ENCODE measurements at regions not wholly inside any gene's neighbourhood (a gene's known extent, or its start where the extent isn't known, plus 50 kb on each side); places are given as distances from the start of the nearest gene placed in this dataset.
"Not testable (repeated sequence)": the region's sequence is repeated elsewhere in the genome, so short reads cannot be mapped to it uniquely, and the experiment has no call there.

GRCh38 chr2:7154656-7155055 lies 237.4 kb downstream of the RNF144A start:
- no peak for FAIRE-seq

- FAIRE-seq: no peak
Measured at GRCh38 chr2:7161501-7161900, 244.3 kb downstream of the RNF144A start.

- FAIRE-seq: no peak
Measured at GRCh38 chr2:7165736-7166135, 248.5 kb downstream of the RNF144A start.

GRCh38 chr2:7167801-7168411 lies 250.7 kb downstream of the RNF144A start:
- FAIRE-seq: no peak

- FAIRE-seq: peak; percentile 38
Measured at GRCh38 chr2:7169593-7169992, 252.4 kb downstream of the RNF144A start.

- FAIRE-seq: not testable (repeated sequence)
Measured at GRCh38 chr2:7178996-7179395, 261.8 kb downstream of the RNF144A start.

- no peak for FAIRE-seq
Measured at GRCh38 chr2:7180638-7181370, 263.6 kb downstream of the RNF144A start.

GRCh38 chr2:7182525-7182924 lies 265.3 kb downstream of the RNF144A start:
- no peak for FAIRE-seq

- no peak for FAIRE-seq
Measured at GRCh38 chr2:7189106-7189505, 271.9 kb downstream of the RNF144A start.

GRCh38 chr2:7190587-7191324 lies 273.5 kb downstream of the RNF144A start:
- no peak for FAIRE-seq

- no peak for FAIRE-seq
Measured at GRCh38 chr2:7191932-7192331, 274.7 kb downstream of the RNF144A start.

- no peak for FAIRE-seq
Measured at GRCh38 chr2:7193457-7193856, 276.2 kb downstream of the RNF144A start.

- no peak for FAIRE-seq
Measured at GRCh38 chr2:7194950-7195349, 277.7 kb downstream of the RNF144A start.

- no peak for FAIRE-seq
Measured at GRCh38 chr2:7196883-7197282, 279.7 kb downstream of the RNF144A start.

GRCh38 chr2:7201851-7202250 lies 284.6 kb downstream of the RNF144A start:
- no peak for FAIRE-seq

- peak; percentile 86 for FAIRE-seq
Measured at GRCh38 chr2:7203056-7203467, 285.9 kb downstream of the RNF144A start.

- no peak for FAIRE-seq
Measured at GRCh38 chr2:7205151-7205830, 288.1 kb downstream of the RNF144A start.

GRCh38 chr2:7206111-7206810 lies 289.0 kb downstream of the RNF144A start:
- FAIRE-seq: no peak

GRCh38 chr2:7207631-7208030 lies 290.4 kb downstream of the RNF144A start:
- no peak for FAIRE-seq

- FAIRE-seq: no peak
Measured at GRCh38 chr2:7209757-7210555, 292.7 kb downstream of the RNF144A start.

- no peak for FAIRE-seq
Measured at GRCh38 chr2:7210712-7211111, 293.5 kb downstream of the RNF144A start.

GRCh38 chr2:7225848-7226247 lies 308.6 kb downstream of the RNF144A start:
- FAIRE-seq: no peak
